ENCODE measurements at regions not wholly inside any gene's neighbourhood (a gene's known extent, or its start where the extent isn't known, plus 50 kb on each side); places are given as distances from the start of the nearest gene placed in this dataset.

DNA sequence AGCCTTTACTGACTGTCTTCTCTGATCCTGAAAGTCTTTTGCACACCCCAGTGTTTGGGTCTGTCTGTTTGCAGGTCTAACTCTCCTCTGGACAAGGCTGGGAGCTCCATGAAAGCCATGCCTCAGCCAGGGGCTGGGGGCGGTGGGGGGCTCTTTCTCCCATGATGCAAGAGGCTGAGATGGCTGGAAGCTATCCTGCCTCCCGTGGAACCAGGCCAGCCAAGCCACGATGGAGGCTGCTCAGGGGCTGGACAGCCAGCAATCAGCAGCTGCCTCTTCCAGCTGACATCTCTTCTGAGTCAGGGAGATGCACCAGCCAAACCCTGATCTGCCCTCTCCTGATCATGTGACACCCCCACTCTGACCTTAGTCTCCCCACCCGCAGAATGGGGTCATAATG is 154.0 kb downstream of the BARX1 start:
- Histone ChIP-seq H3K9me3 (ENCODE audit: control insufficient read depth, insufficient read depth, low read depth, low read length) (no peaks in the 10 kb centered on the region), H3K4me1 (ENCODE audit: control insufficient read depth, insufficient read depth, low read length) (no peaks in the 10 kb centered on the region), H3K36me3 (ENCODE audit: control insufficient read depth, insufficient read depth, low read length) (no peaks in the 10 kb centered on the region), H3K27me3 (ENCODE audit: control insufficient read depth, insufficient read depth, low read length) (0 out of 2 replicates have a peak, but pooled peaks cover 2% of the 10 kb centered on the region), H3K4me3 (ENCODE audit: low read depth in 2 of 2, low read length in 2 of 2) (no peak overlapping the region), H3K27ac (ENCODE audit: low read length) (no peak overlapping the region)
- in situ Hi-C loops (cut with HindIII; ENCODE audit: low pct_unique_long_range_greater_than_20kb, low sequenced_read_pairs) (no loop called here), intact Hi-C loops (cut with micrococcal nuclease; ENCODE audit: unreplicated experiment) (no loop called here)
- POLR2A ChIA-PET = no interaction called here
- ATAC-seq (no peak), DNase-seq (ENCODE audit: low read depth, low spot score) (no peak)
- CTCF ChIA-PET = no interaction called here
- TF ChIP-seq, protein P1, sequence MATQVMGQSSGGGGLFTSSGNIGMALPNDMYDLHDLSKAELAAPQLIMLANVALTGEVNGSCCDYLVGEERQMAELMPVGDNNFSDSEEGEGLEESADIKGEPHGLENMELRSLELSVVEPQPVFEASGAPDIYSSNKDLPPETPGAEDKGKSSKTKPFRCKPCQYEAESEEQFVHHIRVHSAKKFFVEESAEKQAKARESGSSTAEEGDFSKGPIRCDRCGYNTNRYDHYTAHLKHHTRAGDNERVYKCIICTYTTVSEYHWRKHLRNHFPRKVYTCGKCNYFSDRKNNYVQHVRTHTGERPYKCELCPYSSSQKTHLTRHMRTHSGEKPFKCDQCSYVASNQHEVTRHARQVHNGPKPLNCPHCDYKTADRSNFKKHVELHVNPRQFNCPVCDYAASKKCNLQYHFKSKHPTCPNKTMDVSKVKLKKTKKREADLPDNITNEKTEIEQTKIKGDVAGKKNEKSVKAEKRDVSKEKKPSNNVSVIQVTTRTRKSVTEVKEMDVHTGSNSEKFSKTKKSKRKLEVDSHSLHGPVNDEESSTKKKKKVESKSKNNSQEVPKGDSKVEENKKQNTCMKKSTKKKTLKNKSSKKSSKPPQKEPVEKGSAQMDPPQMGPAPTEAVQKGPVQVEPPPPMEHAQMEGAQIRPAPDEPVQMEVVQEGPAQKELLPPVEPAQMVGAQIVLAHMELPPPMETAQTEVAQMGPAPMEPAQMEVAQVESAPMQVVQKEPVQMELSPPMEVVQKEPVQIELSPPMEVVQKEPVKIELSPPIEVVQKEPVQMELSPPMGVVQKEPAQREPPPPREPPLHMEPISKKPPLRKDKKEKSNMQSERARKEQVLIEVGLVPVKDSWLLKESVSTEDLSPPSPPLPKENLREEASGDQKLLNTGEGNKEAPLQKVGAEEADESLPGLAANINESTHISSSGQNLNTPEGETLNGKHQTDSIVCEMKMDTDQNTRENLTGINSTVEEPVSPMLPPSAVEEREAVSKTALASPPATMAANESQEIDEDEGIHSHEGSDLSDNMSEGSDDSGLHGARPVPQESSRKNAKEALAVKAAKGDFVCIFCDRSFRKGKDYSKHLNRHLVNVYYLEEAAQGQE (IDR thresholded peaks at IDR 0.05; ENCODE audit: insufficient read depth in 1 of 2, low read depth in 2 of 2, low read length in 1 of 2) = no peak
- no peak for TF ChIP-seq POLR2AphosphoS5 (IDR thresholded peaks at IDR 0.05; ENCODE audit: low read depth, low read length)
- TF ChIP-seq, protein P2, sequence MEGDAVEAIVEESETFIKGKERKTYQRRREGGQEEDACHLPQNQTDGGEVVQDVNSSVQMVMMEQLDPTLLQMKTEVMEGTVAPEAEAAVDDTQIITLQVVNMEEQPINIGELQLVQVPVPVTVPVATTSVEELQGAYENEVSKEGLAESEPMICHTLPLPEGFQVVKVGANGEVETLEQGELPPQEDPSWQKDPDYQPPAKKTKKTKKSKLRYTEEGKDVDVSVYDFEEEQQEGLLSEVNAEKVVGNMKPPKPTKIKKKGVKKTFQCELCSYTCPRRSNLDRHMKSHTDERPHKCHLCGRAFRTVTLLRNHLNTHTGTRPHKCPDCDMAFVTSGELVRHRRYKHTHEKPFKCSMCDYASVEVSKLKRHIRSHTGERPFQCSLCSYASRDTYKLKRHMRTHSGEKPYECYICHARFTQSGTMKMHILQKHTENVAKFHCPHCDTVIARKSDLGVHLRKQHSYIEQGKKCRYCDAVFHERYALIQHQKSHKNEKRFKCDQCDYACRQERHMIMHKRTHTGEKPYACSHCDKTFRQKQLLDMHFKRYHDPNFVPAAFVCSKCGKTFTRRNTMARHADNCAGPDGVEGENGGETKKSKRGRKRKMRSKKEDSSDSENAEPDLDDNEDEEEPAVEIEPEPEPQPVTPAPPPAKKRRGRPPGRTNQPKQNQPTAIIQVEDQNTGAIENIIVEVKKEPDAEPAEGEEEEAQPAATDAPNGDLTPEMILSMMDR (IDR thresholded peaks at IDR 0.05) = no peak
- no peak for TF ChIP-seq TCF7L2 (IDR thresholded peaks at IDR 0.05; ENCODE audit: low read depth, low read length)
- TF ChIP-seq SIN3A (IDR thresholded peaks at IDR 0.05; ENCODE audit: borderline replicate concordance, insufficient read depth, low read depth, low read length) = no peak
- BruUV-seq (replicated peaks) = no TSS peak

DNA sequence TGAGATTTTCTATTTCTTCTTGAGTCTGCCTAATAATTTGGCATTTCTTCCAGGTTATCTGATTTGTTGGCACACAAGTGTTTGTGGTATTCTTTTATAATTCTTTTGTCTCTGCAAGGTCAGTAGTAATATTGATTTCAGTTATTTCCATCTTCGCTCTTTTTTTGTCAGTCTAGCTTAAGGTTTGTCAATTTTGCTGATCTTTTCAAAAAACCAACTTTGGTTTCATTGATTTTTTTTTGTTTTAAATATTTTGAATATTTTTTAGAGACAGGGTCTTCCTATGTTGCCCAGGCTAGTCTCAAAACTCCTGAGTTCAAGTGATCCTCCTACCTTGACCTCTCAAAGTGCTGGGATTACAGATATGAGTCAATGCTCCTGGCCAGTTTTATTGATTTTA is 162.8 kb downstream of the BARX1 start:
- POLR2A ChIA-PET = no interaction called here
- DNase-seq (ENCODE audit: low read depth, low spot score) (no peak), ATAC-seq (no peak)
- Histone ChIP-seq H3K9me3 (ENCODE audit: control insufficient read depth, insufficient read depth, low read depth, low read length) (no peaks in the 10 kb centered on the region), H3K36me3 (ENCODE audit: control insufficient read depth, insufficient read depth, low read length) (no peaks in the 10 kb centered on the region), H3K4me1 (ENCODE audit: control insufficient read depth, insufficient read depth, low read length) (no peaks in the 10 kb centered on the region), H3K4me3 (ENCODE audit: low read depth in 2 of 2, low read length in 2 of 2) (no peak overlapping the region), H3K27me3 (ENCODE audit: control insufficient read depth, insufficient read depth, low read length) (peaks cover 10% of the 10 kb centered on the region; the same call in 1 of the 2 replicates), H3K27ac (ENCODE audit: low read length) (no peak overlapping the region)
- intact Hi-C loops (cut with micrococcal nuclease; ENCODE audit: unreplicated experiment) = no loop called here
- no TSS peak for BruUV-seq (replicated peaks)
- CTCF ChIA-PET = no interaction called here
- in situ Hi-C loops (cut with HindIII; ENCODE audit: low pct_unique_long_range_greater_than_20kb, low sequenced_read_pairs) = no loop called here
- no peak for TF ChIP-seq TCF7L2 (IDR thresholded peaks at IDR 0.05; ENCODE audit: low read depth, low read length)
- no peak for TF ChIP-seq SIN3A (IDR thresholded peaks at IDR 0.05; ENCODE audit: borderline replicate concordance, insufficient read depth, low read depth, low read length)
- TF ChIP-seq, protein P1 (IDR thresholded peaks at IDR 0.05; ENCODE audit: insufficient read depth in 1 of 2, low read depth in 2 of 2, low read length in 1 of 2) = no peak
- no peak for TF ChIP-seq POLR2AphosphoS5 (IDR thresholded peaks at IDR 0.05; ENCODE audit: low read depth, low read length)
- TF ChIP-seq, protein P2 (IDR thresholded peaks at IDR 0.05) = no peak

Measured in Panc1 (cell line).